ENCODE measurements at regions not wholly inside any gene's neighbourhood (a gene's known extent, or its start where the extent isn't known, plus 50 kb on each side); places are given as distances from the start of the nearest gene placed in this dataset.

DNA sequence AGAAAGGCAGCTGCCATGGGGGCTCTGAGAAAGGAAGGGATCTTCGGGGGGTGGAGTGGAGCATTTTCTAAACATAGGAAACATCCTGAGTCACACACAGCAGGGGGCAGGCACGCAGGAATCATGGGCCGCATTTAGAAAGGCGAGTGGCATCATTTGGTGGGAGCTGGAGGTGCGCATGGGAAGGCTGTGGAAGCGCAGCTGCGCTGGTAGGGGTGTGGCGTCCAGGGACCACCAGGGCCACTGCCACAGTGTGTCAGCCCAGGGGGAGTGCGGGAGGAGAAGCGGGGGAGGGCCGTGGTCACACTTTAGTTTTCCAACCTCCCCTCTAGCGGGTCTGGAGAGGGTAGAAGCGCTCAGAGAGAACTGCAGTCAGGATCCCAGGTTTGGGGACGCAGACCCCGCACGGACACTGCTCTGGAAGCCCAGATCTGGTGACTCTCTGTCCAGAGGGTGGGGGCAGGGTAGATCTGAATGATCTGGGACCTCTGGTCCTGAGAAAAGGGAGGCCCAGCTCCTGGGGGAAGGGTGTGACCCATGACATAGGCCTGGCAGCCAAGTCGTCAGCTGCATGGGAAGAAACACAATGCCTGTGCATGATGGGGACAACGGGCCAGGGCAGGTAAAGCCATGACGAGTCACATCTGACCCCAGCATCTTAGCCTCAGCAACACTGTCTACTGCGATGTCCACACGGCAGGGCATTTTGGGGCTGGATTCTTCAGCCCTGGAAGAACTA lies 88.0 kb upstream of the IQSEC1 start:
- Mint-ChIP-seq H3K36me3 (ENCODE audit: insufficient read depth) (no peaks in the 10 kb centered on the region), H3K27ac (no peak overlapping the region), H3K27me3 (peaks cover 3% of the 10 kb centered on the region), H3K4me1 (ENCODE audit: low read depth) (no peaks in the 10 kb centered on the region), H3K9me3 (ENCODE audit: low read depth) (peaks cover 2% of the 10 kb centered on the region), H3K4me3 (ENCODE audit: low read depth) (no peak overlapping the region)
- no peak for DNase-seq (ENCODE audit: low spot score, unreplicated experiment)
- TF ChIP-seq, protein P1, sequence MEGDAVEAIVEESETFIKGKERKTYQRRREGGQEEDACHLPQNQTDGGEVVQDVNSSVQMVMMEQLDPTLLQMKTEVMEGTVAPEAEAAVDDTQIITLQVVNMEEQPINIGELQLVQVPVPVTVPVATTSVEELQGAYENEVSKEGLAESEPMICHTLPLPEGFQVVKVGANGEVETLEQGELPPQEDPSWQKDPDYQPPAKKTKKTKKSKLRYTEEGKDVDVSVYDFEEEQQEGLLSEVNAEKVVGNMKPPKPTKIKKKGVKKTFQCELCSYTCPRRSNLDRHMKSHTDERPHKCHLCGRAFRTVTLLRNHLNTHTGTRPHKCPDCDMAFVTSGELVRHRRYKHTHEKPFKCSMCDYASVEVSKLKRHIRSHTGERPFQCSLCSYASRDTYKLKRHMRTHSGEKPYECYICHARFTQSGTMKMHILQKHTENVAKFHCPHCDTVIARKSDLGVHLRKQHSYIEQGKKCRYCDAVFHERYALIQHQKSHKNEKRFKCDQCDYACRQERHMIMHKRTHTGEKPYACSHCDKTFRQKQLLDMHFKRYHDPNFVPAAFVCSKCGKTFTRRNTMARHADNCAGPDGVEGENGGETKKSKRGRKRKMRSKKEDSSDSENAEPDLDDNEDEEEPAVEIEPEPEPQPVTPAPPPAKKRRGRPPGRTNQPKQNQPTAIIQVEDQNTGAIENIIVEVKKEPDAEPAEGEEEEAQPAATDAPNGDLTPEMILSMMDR (IDR thresholded peaks at IDR 0.05; ENCODE audit: unreplicated experiment): no peak

DNA sequence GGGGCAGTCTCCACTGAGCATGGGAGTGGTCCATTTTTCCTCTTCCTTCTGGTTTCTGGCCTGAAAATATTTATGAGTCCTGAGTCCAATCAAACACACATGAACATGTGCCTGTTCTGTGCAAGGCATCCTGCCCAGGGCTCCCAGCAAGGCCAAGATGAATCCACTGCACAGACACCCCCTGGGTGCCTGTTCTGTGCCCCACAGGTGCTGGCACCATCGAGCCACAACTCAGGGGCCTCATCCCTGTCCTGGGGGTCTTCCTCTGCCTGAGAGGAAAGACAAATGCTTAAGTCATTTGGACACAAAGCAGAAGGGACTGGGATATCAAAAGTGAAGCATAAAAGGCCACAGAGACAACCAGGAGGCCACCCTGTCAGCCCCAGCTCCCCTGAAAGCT lies 87.4 kb upstream of the IQSEC1 start:
- Mint-ChIP-seq H3K4me1 (ENCODE audit: low read depth) (no peaks in the 10 kb centered on the region), H3K36me3 (ENCODE audit: insufficient read depth) (no peaks in the 10 kb centered on the region), H3K9me3 (ENCODE audit: low read depth) (peaks cover 3% of the 10 kb centered on the region), H3K4me3 (ENCODE audit: low read depth) (no peak overlapping the region), H3K27me3 (peaks cover 3% of the 10 kb centered on the region), H3K27ac (no peak overlapping the region)
- no peak for DNase-seq (ENCODE audit: low spot score, unreplicated experiment)
- TF ChIP-seq, protein P1 (IDR thresholded peaks at IDR 0.05; ENCODE audit: unreplicated experiment): no peak

DNA sequence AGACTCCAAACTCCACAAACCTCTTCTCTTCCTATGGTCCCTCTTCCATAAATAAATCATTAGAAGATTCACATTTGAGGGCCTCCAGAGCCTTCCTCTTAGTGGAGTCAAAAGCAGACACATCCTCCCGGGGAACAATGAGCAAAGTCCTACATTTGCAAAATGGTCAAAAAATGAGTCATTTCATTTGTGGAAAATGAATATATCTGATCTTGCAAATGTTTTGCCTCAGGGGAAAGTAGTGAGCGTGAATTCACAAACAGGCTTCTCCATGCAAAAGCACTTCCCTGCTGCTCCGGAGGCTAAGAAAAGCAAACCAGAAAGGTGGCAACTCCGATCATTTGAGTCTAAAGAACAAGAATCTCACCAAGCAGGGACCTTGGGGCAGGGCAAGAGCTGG lies 86.7 kb upstream of the IQSEC1 start:
- Mint-ChIP-seq H3K4me1 (ENCODE audit: low read depth) (no peaks in the 10 kb centered on the region), H3K27me3 (peaks cover 3% of the 10 kb centered on the region), H3K36me3 (ENCODE audit: insufficient read depth) (no peaks in the 10 kb centered on the region), H3K9me3 (ENCODE audit: low read depth) (peaks cover 7% of the 10 kb centered on the region), H3K4me3 (ENCODE audit: low read depth) (no peak overlapping the region), H3K27ac (no peak overlapping the region)
- TF ChIP-seq, protein P1 (IDR thresholded peaks at IDR 0.05; ENCODE audit: unreplicated experiment): no peak
- no peak for DNase-seq (ENCODE audit: low spot score, unreplicated experiment)

DNA sequence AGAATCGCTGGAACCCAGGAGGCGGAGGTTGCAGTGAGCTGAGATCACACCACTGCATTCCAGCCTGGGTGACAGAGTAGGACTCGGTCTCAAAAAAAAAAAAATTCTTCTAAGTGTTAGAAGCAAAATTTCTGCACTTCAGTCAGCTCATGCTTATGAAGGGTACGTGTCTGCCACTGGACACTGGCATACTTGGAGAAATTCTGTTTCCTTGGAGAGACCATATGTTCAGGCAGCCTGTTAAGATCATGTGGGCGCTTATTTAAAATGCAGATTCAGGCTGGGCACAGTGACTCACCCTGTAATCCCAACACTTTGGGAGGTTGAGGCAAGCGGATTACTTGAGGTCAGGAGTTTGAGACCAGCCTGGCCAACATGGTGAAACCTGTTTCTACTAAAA lies 85.6 kb upstream of the IQSEC1 start:
- H3K27me3 Mint-ChIP-seq: peaks cover 3% of the 10 kb centered on the region
- H3K4me1 Mint-ChIP-seq (ENCODE audit: low read depth): no peaks in the 10 kb centered on the region

DNA sequence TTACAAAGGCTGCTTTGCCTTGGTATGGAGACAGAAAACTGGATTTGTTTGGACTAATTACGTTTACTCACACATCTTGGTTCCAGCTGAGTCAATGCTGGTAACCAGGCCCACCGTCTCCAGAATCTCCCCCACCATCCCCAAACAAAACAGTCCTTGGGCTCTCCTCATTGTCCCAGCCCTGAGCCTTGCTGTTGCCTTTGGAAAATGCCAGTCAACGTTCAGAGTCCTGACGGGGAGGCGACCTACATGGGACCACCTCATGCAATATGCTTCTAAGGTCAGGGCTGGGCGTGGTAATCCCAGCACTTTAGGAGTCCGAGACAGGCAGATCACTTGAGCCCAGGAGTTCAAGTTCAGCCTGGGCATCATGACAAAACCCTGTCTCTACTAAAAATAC lies 85.2 kb upstream of the IQSEC1 start:
- Mint-ChIP-seq H3K4me3 (ENCODE audit: low read depth) (no peak overlapping the region), H3K27me3 (peaks cover 3% of the 10 kb centered on the region), H3K36me3 (ENCODE audit: insufficient read depth) (peaks cover 2% of the 10 kb centered on the region), H3K27ac (no peak overlapping the region), H3K4me1 (ENCODE audit: low read depth) (no peaks in the 10 kb centered on the region), H3K9me3 (ENCODE audit: low read depth) (peaks cover 11% of the 10 kb centered on the region)
- TF ChIP-seq, protein P1 (IDR thresholded peaks at IDR 0.05; ENCODE audit: unreplicated experiment): no peak
- no peak for DNase-seq (ENCODE audit: low spot score, unreplicated experiment)

More for the DNA sequence above, 85.6 kb upstream of the IQSEC1 start:
- H3K4me3 Mint-ChIP-seq (ENCODE audit: low read depth): no peak overlapping the region
- peaks cover 2% of the 10 kb centered on the region for H3K36me3 Mint-ChIP-seq (ENCODE audit: insufficient read depth)
- H3K27ac Mint-ChIP-seq: no peak overlapping the region
- peaks cover 11% of the 10 kb centered on the region for H3K9me3 Mint-ChIP-seq (ENCODE audit: low read depth)
- TF ChIP-seq, protein P1 (IDR thresholded peaks at IDR 0.05; ENCODE audit: unreplicated experiment): no peak
- no peak for DNase-seq (ENCODE audit: low spot score, unreplicated experiment)
